Occipital lobe (tissue), 1 donor: ENCODE measurements at regions not wholly inside any gene's neighbourhood (a gene's known extent, or its start where the extent isn't known, plus 50 kb on each side); places are given as distances from the start of the nearest gene placed in this dataset.
"Not testable (repeated sequence)": the region's sequence is repeated elsewhere in the genome, so short reads cannot be mapped to it uniquely, and the experiment has no call there.

Experiments
- DNase-seq: peaks from one replicate; lab custom pipeline; 2025; lab: John Stamatoyannopoulos, UW

GRCh38 chr13:40028446-40028845 lies 373.0 kb downstream of the COG6 start:
- DNase-seq, result no peak

GRCh38 chr13:40031031-40031430 lies 375.6 kb downstream of the COG6 start:
- no peak for DNase-seq

- DNase-seq, result no peak
Observed at GRCh38 chr13:40039061-40039460, 383.6 kb downstream of the COG6 start.

GRCh38 chr13:40042991-40043390 lies 387.5 kb downstream of the COG6 start:
- DNase-seq, result no peak

- no peak for DNase-seq
Observed at GRCh38 chr13:40043764-40044163, 388.3 kb downstream of the COG6 start.

- DNase-seq, result no peak
Observed at GRCh38 chr13:40047322-40047771, 391.9 kb downstream of the COG6 start.

GRCh38 chr13:40048551-40048950 lies 393.1 kb downstream of the COG6 start:
- no peak for DNase-seq

GRCh38 chr13:40052954-40053353 lies 397.5 kb downstream of the COG6 start:
- DNase-seq, result no peak

- no peak for DNase-seq
Observed at GRCh38 chr13:40053401-40053800, 397.9 kb downstream of the COG6 start.

- not testable (repeated sequence) for DNase-seq
Observed at GRCh38 chr13:40054422-40054821, 399.0 kb downstream of the COG6 start.

- DNase-seq, result no peak
Observed at GRCh38 chr13:40056898-40057619, 401.6 kb downstream of the COG6 start.

GRCh38 chr13:40058757-40059236 lies 403.3 kb downstream of the COG6 start:
- DNase-seq, result no peak

GRCh38 chr13:40059540-40060232 lies 404.2 kb downstream of the COG6 start:
- DNase-seq, result no peak

GRCh38 chr13:40060296-40061007 lies 405.0 kb downstream of the COG6 start:
- DNase-seq, result peak; percentile 30

GRCh38 chr13:40061466-40062450 lies 406.3 kb downstream of the COG6 start:
- DNase-seq, result no peak

GRCh38 chr13:40063278-40063698 lies 407.8 kb downstream of the COG6 start:
- peak; percentile 4 for DNase-seq

GRCh38 chr13:40063703-40064102 lies 408.2 kb downstream of the COG6 start:
- no peak for DNase-seq

GRCh38 chr13:40064154-40065097 lies 409.0 kb downstream of the COG6 start:
- no peak for DNase-seq

- DNase-seq, result peak; percentile 12
Observed at GRCh38 chr13:40069173-40070044, 413.9 kb downstream of the COG6 start.
